CD4-positive, alpha-beta T cell (primary cell): ENCODE measurements at regions not wholly inside any gene's neighbourhood (a gene's known extent, or its start where the extent isn't known, plus 50 kb on each side); places are given as distances from the start of the nearest gene placed in this dataset.

Experiments used
- ATAC-seq: fragments of 200-7000 bp; cut with Tn5 transposase; one replicate; pipeline ENCODE4 v1.10.0; 2022; ENCODE audit warnings: mild to moderate bottlenecking; ENCODE audit not compliant: poor library complexity
- CTCF ChIA-PET: fragments of 350-600 bp; sonication (Branson Sonifier 250); formaldehyde crosslinking; loops from one replicate; lab custom pipeline; 2021; ENCODE audit warnings: antibody characterized with exemption, inconsistent platforms; lab: Charles Lee
- POLR2A ChIA-PET: fragments of 350-600 bp; sonication (Branson Sonifier 250); formaldehyde crosslinking; loops from one replicate; lab custom pipeline; 2021; ENCODE audit warnings: antibody characterized with exemption, inconsistent platforms; lab: Charles Lee
- DNase-seq, 14 experiments: peaks; one replicate each; pipeline ENCODE4 v3.0.0-alpha.2; 2013 to 2020; ENCODE audit warnings: mixed read lengths in 2 of 14
- H3K27ac ChIP-seq, 2 donors: one replicate each; pipeline versions ENCODE4 v1.5.1 to v1.7.0; 2013; ENCODE audit warnings: low read length in 2 of 2, low read depth in 1 of 2, mild to moderate bottlenecking in 1 of 2
- H3K27me3 ChIP-seq, 2 experiments: 1 replicate in 1 of 2; 2 replicates in 1 of 2; pipeline versions ENCODE4 v1.6.1 to v1.7.0; 2013; ENCODE audit warnings: low read length in 2 of 2, control low read depth in 1 of 2, mild to moderate bottlenecking in 1 of 2, moderate library complexity in 1 of 2; ENCODE audit not compliant: insufficient read depth in 2 of 2, control insufficient read depth in 1 of 2
- H3K36me3 ChIP-seq: one replicate; pipeline ENCODE4 v1.6.1; 2013; ENCODE audit warnings: low read length, control low read depth; ENCODE audit not compliant: insufficient read depth
- H3K4me1 ChIP-seq: one replicate; pipeline ENCODE4 v1.6.1; 2013; ENCODE audit warnings: low read length, control low read depth; ENCODE audit not compliant: insufficient read depth
- H3K4me3 ChIP-seq: one replicate; pipeline ENCODE4 v1.5.1; 2013; ENCODE audit warnings: mild to moderate bottlenecking, low read length, moderate library complexity
- H3K9me3 ChIP-seq, 2 experiments: 1 replicate in 1 of 2; 2 replicates in 1 of 2; pipeline versions ENCODE4 v1.6.1 to v1.7.0; 2013; ENCODE audit warnings: low read length in 2 of 2, mild to moderate bottlenecking in 2 of 2, control low read depth in 1 of 2, moderate library complexity in 1 of 2; ENCODE audit not compliant: control insufficient read depth in 1 of 2, insufficient read depth in 1 of 2
- H3K27ac Mint-ChIP-seq: one replicate; pipeline ENCODE4 v1.8.0; 2020; ENCODE audit warnings: mixed read lengths
- H3K27me3 Mint-ChIP-seq: one replicate; pipeline ENCODE4 v1.8.0; 2021; ENCODE audit warnings: mixed read lengths
- H3K36me3 Mint-ChIP-seq: one replicate; pipeline ENCODE4 v1.8.0; 2021; ENCODE audit warnings: low read depth, mixed read lengths
- H3K4me1 Mint-ChIP-seq: one replicate; pipeline ENCODE4 v1.8.0; 2021; ENCODE audit warnings: low read depth, mixed read lengths
- H3K4me3 Mint-ChIP-seq: one replicate; pipeline ENCODE4 v1.8.0; 2020; ENCODE audit warnings: mild to moderate bottlenecking, mixed read lengths
- H3K9me3 Mint-ChIP-seq: one replicate; pipeline ENCODE4 v1.8.0; 2020; ENCODE audit warnings: mixed read lengths
- CTCF ChIP-seq: fragments of 200-600 bp; IDR thresholded peaks from one replicate; pipeline ENCODE4 v1.8.0; 2022; ENCODE audit warnings: antibody characterized with exemption, mild to moderate bottlenecking
- intact Hi-C, 2 experiments: fragments of 100-400 bp; cut with DNase I in 1 of 2; cut with micrococcal nuclease in 1 of 2; formaldehyde crosslinking; loops; one replicate each; pipeline versions ENCODE4 v1.15.1 to v1.9.0; 2023 to 2025; cut with DNase I, micrococcal nuclease

DNA sequence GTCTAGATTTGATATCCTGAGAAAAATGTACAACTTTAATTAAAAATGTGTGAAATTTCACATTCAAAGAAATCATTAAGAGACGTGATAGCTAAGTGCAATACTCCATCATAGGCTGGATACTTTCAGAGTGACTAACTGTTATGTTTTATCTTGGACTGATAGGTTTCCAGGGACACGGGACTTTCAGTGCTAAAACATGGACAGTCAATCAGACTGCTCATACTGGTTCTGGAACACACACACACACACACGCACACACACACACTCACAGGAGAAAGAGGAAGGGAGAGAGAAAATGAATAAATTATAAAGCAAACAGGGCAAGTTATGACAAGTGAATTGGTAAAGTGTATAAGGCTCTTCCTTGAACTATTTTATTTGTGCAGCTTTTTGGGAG lies 955.9 kb downstream of the SLITRK5 start:
- Histone ChIP-seq H3K27ac (no peak overlapping the region), H3K27me3 (no peaks in the 10 kb centered on the region), H3K4me3 (no peak overlapping the region), H3K36me3 (no peaks in the 10 kb centered on the region), H3K4me1 (no peaks in the 10 kb centered on the region), H3K9me3 (peaks cover 3 to 4% of the 10 kb centered on the region in 2 experiments)
- ChIA-PET POLR2A (no interaction called here), CTCF (no interaction called here)
- no peak overlapping the region for H3K4me3 Mint-ChIP-seq
- no peak overlapping the region for H3K27ac Mint-ChIP-seq
- ATAC-seq = no peak
- no peaks in the 10 kb centered on the region for H3K9me3 Mint-ChIP-seq
- intact Hi-C loops = no loop called here
- H3K27me3 Mint-ChIP-seq = no peaks in the 10 kb centered on the region
- H3K4me1 Mint-ChIP-seq = peaks cover 33% of the 10 kb centered on the region
- H3K36me3 Mint-ChIP-seq = no peaks in the 10 kb centered on the region
- no peak for DNase-seq
- no peak for TF ChIP-seq CTCF

GRCh38 chr13:88628882-88629281 lies 957.7 kb downstream of the SLITRK5 start:
- no peaks in the 10 kb centered on the region for H3K36me3 Mint-ChIP-seq
- no peak for TF ChIP-seq CTCF
- intact Hi-C loops = no loop called here
- H3K4me3 ChIP-seq = no peak overlapping the region
- ATAC-seq = no peak
- no peaks in the 10 kb centered on the region for H3K4me1 ChIP-seq
- H3K27ac Mint-ChIP-seq = no peak overlapping the region
- CTCF ChIA-PET = no interaction called here
- H3K27me3 ChIP-seq = no peaks in the 10 kb centered on the region
- no peak overlapping the region for H3K4me3 Mint-ChIP-seq
- H3K36me3 ChIP-seq = no peaks in the 10 kb centered on the region
- H3K9me3 Mint-ChIP-seq = no peaks in the 10 kb centered on the region
- POLR2A ChIA-PET = no interaction called here
- H3K27me3 Mint-ChIP-seq = no peaks in the 10 kb centered on the region
- H3K27ac ChIP-seq = no peak overlapping the region
- H3K4me1 Mint-ChIP-seq = peaks cover 18% of the 10 kb centered on the region
- peaks cover 3 to 4% of the 10 kb centered on the region in 2 experiments for H3K9me3 ChIP-seq
- DNase-seq = no peak

DNA sequence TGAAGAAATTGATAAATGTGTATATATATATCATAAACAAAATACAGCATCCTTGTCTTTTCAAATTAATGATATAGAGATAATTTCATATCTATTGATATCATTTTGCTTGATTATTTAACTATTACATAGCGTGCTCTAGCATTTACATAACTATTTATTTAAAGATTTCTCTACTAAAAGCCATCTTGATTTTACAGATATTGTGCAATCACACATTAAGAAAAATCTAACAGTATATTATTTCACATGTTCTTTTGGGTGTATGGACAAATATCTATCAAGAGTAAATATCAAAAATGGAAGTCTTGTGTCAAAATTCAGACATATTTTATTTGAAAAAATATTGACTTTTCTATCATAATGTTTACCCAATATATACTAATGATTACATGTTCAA lies 966.8 kb downstream of the SLITRK5 start:
- H3K27me3 Mint-ChIP-seq = no peaks in the 10 kb centered on the region
- no peaks in the 10 kb centered on the region for H3K9me3 Mint-ChIP-seq
- ATAC-seq (no peak), DNase-seq (no peak)
- intact Hi-C loops = no loop called here
- H3K27ac ChIP-seq = no peak overlapping the region
- no peak overlapping the region for H3K4me3 Mint-ChIP-seq
- POLR2A ChIA-PET = no interaction called here
- H3K36me3 ChIP-seq = no peaks in the 10 kb centered on the region
- H3K9me3 ChIP-seq = peaks cover 0 to 3% of the 10 kb centered on the region in 2 experiments
- H3K27ac Mint-ChIP-seq = no peak overlapping the region
- no peaks in the 10 kb centered on the region for H3K4me1 Mint-ChIP-seq
- no peaks in the 10 kb centered on the region for H3K4me1 ChIP-seq
- H3K36me3 Mint-ChIP-seq = no peaks in the 10 kb centered on the region
- CTCF ChIA-PET = no interaction called here
- TF ChIP-seq CTCF = no peak
- H3K4me3 ChIP-seq = no peak overlapping the region
- H3K27me3 ChIP-seq = no peaks in the 10 kb centered on the region
